GM23248 (cell line): ENCODE measurements at regions not wholly inside any gene's neighbourhood (a gene's known extent, or its start where the extent isn't known, plus 50 kb on each side); places are given as distances from the start of the nearest gene placed in this dataset.

Source experiments
- EZH2 ChIP-seq: fragments of 200-600 bp; sonication (generic); IDR thresholded peaks from 2 replicates; pipeline ENCODE4 v1.6.1; 2018; ENCODE audit warnings: antibody characterized with exemption, mild to moderate bottlenecking; ENCODE audit not compliant: insufficient read depth, poor library complexity, severe bottlenecking
- EZH2phosphoT487 ChIP-seq: fragments of 200-600 bp; sonication (generic); IDR thresholded peaks from 2 replicates; pipeline ENCODE4 v1.6.1; 2018; ENCODE audit warnings: antibody characterized with exemption, moderate library complexity, mild to moderate bottlenecking, low read depth; ENCODE audit not compliant: insufficient read depth

- TF ChIP-seq EZH2phosphoT487 (no peak), EZH2 (no peak)
These were observed 205.3 kb upstream of the HMGA2 start for GRCh38 chr12:65619018-65619417.
